ENCODE measurements at regions not wholly inside any gene's neighbourhood (a gene's known extent, or its start where the extent isn't known, plus 50 kb on each side); places are given as distances from the start of the nearest gene placed in this dataset.
"Not testable (repeated sequence)": the region's sequence is repeated elsewhere in the genome, so short reads cannot be mapped to it uniquely, and the experiment has no call there.

- DNase-seq: no peak
These were observed 195.1 kb downstream of the CDRT15L2 start for GRCh38 chr17:20774472-20775135.

GRCh38 chr17:20775331-20775730 is 195.8 kb downstream of the CDRT15L2 start:
- DNase-seq: no peak

GRCh38 chr17:20779521-20779920 is 200.0 kb downstream of the CDRT15L2 start:
- DNase-seq: no peak

GRCh38 chr17:20781260-20781659 is 201.7 kb downstream of the CDRT15L2 start:
- no peak for DNase-seq

- DNase-seq: not testable (repeated sequence)
These were observed 202.3 kb downstream of the CDRT15L2 start for GRCh38 chr17:20781869-20782268.

- DNase-seq: no peak
These were observed 203.6 kb downstream of the CDRT15L2 start for GRCh38 chr17:20783091-20783490.

- no peak for DNase-seq
These were observed 204.7 kb downstream of the CDRT15L2 start for GRCh38 chr17:20784100-20784665.

- DNase-seq: no peak
These were observed 207.8 kb downstream of the CDRT15L2 start for GRCh38 chr17:20787281-20787680.

GRCh38 chr17:20791626-20792025 is 212.1 kb downstream of the CDRT15L2 start:
- no peak for DNase-seq

GRCh38 chr17:20794532-20794931 is 215.0 kb downstream of the CDRT15L2 start:
- DNase-seq: not testable (repeated sequence)

GRCh38 chr17:20797292-20797691 is 217.8 kb downstream of the CDRT15L2 start:
- DNase-seq: no peak

- DNase-seq: no peak
These were observed 220.6 kb downstream of the CDRT15L2 start for GRCh38 chr17:20800146-20800545.

GRCh38 chr17:20805751-20806150 is 226.2 kb downstream of the CDRT15L2 start:
- no peak for DNase-seq

GRCh38 chr17:20807566-20807965 is 228.0 kb downstream of the CDRT15L2 start:
- not testable (repeated sequence) for DNase-seq

GRCh38 chr17:20815410-20815809 is 227.4 kb downstream of the USP22 start:
- DNase-seq: not testable (repeated sequence)

GRCh38 chr17:20823905-20824304 is 218.9 kb downstream of the USP22 start:
- DNase-seq: no peak

- no peak for DNase-seq
These were observed 217.3 kb downstream of the USP22 start for GRCh38 chr17:20825539-20825938.

GRCh38 chr17:20840453-20840852 is 202.4 kb downstream of the USP22 start:
- DNase-seq: not testable (repeated sequence)

GRCh38 chr17:20840987-20841865 is 201.6 kb downstream of the USP22 start:
- not testable (repeated sequence) for DNase-seq

GRCh38 chr17:20842012-20842411 is 200.8 kb downstream of the USP22 start:
- DNase-seq: not testable (repeated sequence)

- not testable (repeated sequence) for DNase-seq
These were observed 199.6 kb downstream of the USP22 start for GRCh38 chr17:20843261-20843660.

GRCh38 chr17:20843799-20844553 is 198.8 kb downstream of the USP22 start:
- DNase-seq: not testable (repeated sequence)

- DNase-seq: not testable (repeated sequence)
These were observed 193.9 kb downstream of the USP22 start for GRCh38 chr17:20848869-20849443.

Measured in GDM1 (cell line).